Transverse colon (tissue), 3 donors: ENCODE measurements at regions not wholly inside any gene's neighbourhood (a gene's known extent, or its start where the extent isn't known, plus 50 kb on each side); places are given as distances from the start of the nearest gene placed in this dataset.

Experiments used
- EP300 ChIP-seq: sonication (generic); formaldehyde crosslinking; IDR thresholded peaks from one replicate; pipeline ENCODE4 v1.6.1; 2017; ENCODE audit warnings: antibody characterized with exemption, low read depth
- TF ChIP-seq, protein P1 (sequence below), 5 experiments: fragments of 200-600 bp in 3 of 5; fragments of 450-650 bp in 2 of 5; sonication (generic) in 3 of 5; IDR thresholded peaks; 1 replicate in 2 of 5; 2 replicates in 3 of 5; pipeline ENCODE4 v1.5.1; 2016 to 2017; ENCODE audit warnings: antibody characterized with exemption in 5 of 5, inconsistent platforms in 3 of 5, mild to moderate bottlenecking in 2 of 5, moderate library complexity in 1 of 5

DNA sequence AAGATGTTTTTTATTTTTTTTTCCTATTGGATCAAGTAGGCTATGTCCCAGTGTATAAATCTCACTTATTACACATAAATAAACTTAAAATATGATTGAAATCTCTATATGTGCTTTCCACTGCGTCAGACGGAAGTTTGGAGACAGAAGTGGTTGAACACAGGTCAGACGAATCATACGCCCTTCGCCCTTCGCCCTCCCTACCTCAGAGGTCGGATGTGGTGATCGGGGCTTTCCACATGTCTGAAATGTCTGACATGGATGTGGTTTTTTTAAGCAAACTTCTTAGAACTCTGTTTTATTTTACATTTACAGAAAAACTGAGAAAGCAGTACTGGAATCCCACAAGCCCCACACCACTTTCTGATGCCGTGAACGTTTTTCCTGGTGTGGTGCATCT, 344.4 kb downstream of the THBS2 start:
- TF ChIP-seq, protein P1, sequence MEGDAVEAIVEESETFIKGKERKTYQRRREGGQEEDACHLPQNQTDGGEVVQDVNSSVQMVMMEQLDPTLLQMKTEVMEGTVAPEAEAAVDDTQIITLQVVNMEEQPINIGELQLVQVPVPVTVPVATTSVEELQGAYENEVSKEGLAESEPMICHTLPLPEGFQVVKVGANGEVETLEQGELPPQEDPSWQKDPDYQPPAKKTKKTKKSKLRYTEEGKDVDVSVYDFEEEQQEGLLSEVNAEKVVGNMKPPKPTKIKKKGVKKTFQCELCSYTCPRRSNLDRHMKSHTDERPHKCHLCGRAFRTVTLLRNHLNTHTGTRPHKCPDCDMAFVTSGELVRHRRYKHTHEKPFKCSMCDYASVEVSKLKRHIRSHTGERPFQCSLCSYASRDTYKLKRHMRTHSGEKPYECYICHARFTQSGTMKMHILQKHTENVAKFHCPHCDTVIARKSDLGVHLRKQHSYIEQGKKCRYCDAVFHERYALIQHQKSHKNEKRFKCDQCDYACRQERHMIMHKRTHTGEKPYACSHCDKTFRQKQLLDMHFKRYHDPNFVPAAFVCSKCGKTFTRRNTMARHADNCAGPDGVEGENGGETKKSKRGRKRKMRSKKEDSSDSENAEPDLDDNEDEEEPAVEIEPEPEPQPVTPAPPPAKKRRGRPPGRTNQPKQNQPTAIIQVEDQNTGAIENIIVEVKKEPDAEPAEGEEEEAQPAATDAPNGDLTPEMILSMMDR (IDR thresholded peaks at IDR 0.05), result no peak
- no peak for TF ChIP-seq EP300
